ENCODE measurements at regions not wholly inside any gene's neighbourhood (a gene's known extent, or its start where the extent isn't known, plus 50 kb on each side); places are given as distances from the start of the nearest gene placed in this dataset.

GRCh38 chr2:193562031-193562430 lies 1367.3 kb upstream of the TMEFF2 start:
- TF ChIP-seq CTCF (conservative IDR thresholded peaks at IDR 0.05; ENCODE audit: low read depth, low read length) = no peak
- TF ChIP-seq EZH2 (IDR thresholded peaks at IDR 0.05; ENCODE audit: borderline replicate concordance, low read depth, low read length, poor library complexity, severe bottlenecking) = no peak
